Testis (tissue), 2 donors: ENCODE measurements at regions not wholly inside any gene's neighbourhood (a gene's known extent, or its start where the extent isn't known, plus 50 kb on each side); places are given as distances from the start of the nearest gene placed in this dataset.

Source experiments
- POLR2A ChIP-seq: fragments of 450-650 bp; IDR thresholded peaks from one replicate; pipeline ENCODE4 v1.6.1; 2017; ENCODE audit warnings: antibody characterized with exemption, mild to moderate bottlenecking, moderate library complexity
- TF ChIP-seq, protein P1 (sequence below), 3 experiments: fragments of 450-650 bp in 2 of 3; fragments of 200-600 bp in 1 of 3; sonication (generic) in 1 of 3; IDR thresholded peaks; one replicate each; pipeline ENCODE4 v1.5.1; 2016 to 2019; ENCODE audit warnings: antibody characterized with exemption in 3 of 3, mild to moderate bottlenecking in 2 of 3, moderate library complexity in 1 of 3

DNA sequence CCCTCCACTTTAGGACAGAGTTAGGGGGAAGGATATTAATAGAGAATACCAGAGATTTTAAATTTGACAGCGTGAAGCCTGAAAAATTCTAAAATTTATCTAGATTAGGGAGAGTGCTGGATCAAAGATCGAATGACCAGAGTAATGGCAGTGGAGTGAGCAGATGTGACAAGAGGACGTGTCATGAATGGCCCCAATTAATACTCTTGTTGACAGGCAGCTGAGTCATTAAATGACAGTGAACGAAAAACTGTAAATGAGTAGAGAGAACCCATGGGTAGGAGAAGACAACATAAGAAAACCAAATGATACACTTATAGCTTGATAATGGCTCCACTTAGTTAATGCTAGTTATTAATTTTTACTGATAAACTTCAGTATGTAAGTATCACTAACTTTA, 73.9 kb upstream of the PLEKHA5 start:
- TF ChIP-seq, protein P1, sequence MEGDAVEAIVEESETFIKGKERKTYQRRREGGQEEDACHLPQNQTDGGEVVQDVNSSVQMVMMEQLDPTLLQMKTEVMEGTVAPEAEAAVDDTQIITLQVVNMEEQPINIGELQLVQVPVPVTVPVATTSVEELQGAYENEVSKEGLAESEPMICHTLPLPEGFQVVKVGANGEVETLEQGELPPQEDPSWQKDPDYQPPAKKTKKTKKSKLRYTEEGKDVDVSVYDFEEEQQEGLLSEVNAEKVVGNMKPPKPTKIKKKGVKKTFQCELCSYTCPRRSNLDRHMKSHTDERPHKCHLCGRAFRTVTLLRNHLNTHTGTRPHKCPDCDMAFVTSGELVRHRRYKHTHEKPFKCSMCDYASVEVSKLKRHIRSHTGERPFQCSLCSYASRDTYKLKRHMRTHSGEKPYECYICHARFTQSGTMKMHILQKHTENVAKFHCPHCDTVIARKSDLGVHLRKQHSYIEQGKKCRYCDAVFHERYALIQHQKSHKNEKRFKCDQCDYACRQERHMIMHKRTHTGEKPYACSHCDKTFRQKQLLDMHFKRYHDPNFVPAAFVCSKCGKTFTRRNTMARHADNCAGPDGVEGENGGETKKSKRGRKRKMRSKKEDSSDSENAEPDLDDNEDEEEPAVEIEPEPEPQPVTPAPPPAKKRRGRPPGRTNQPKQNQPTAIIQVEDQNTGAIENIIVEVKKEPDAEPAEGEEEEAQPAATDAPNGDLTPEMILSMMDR (IDR thresholded peaks at IDR 0.05), result no peak
- no peak for TF ChIP-seq POLR2A
